IPS-NIHi7 (cell line): ENCODE measurements at regions not wholly inside any gene's neighbourhood (a gene's known extent, or its start where the extent isn't known, plus 50 kb on each side); places are given as distances from the start of the nearest gene placed in this dataset.
"Not testable (repeated sequence)": the region's sequence is repeated elsewhere in the genome, so short reads cannot be mapped to it uniquely, and the experiment has no call there.

Experiments
- DNase-seq: peaks from one replicate; pipeline ENCODE4 v3.0.0; 2012; ENCODE audit warnings: mixed read lengths; ENCODE audit errors: extremely low spot score

DNA sequence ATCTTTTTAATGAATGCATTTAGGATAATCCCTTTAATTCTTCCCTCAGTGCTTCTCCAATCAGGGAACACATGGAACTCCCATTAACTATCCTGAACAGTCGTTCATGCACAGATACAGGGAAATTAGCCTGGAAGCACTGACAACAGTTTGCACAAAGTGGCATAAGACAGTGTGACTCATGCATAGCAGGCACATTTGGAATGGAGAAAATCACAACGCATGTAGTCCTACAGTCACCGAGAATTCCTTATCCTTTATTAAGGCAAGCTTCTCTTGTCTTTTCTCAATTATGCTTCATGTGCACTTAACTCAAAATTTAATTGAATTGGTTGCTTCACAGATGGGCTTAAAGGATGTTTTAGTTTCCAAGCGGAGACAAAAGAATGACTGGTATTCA is 155.0 kb upstream of the CRBN start:
- no peak for DNase-seq

DNA sequence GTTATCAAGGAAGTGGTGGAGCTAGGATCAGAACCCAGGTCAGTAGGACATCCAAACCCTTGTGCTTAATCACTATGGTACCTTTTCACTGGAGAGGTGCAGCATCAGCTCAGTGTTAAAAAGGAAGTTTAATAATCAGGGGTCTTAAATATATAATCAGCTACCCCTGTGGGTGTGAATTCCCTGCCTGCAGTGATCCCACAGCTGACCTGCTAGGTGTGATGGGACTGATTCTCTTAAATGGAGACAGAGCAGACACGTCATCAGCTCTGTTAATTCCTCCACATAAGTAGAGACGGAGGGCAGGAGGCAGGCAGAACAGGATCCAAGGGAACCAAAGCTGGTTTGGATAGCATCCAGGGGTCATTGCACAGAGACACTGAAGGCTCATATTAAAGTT is 154.1 kb upstream of the CRBN start:
- DNase-seq: no peak

DNA sequence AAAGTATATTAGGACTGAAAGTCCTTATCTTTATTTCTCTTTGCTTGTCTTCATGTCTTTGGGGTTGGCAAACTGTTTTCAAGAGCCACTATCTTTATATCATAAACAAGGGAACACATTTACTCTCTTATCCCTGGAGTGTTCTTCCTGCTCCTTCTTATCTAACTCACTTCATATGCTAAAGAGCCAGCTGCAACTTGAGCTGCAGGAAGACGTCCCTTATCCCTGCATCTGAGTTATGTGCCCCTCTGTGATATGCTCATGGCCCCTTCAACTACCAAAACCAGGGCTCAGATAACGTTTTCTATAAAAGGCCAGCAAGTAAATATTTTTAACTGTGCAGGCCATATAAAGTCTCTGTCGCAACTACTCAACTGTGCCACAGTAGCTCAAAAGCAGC is 137.0 kb upstream of the CRBN start:
- no peak for DNase-seq

DNA sequence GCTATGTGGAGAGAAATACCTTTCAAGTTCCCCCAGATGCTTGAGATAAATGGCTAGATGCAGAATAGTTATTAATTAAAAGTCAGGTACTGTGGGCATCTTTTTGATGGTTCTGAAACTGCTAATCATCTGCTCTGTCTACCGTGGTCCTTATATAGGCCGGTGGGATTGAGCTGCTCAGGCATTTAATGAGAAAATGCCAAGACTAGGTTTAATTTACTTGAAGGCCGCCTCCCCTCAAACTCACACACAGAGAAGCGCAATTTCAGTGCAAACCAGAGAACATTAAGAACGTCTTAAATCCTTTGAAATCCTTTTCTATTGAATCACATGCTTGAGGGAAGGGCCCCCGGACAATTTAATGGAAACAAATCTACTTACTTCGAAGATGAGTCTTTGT is 136.4 kb upstream of the CRBN start:
- no peak for DNase-seq

DNA sequence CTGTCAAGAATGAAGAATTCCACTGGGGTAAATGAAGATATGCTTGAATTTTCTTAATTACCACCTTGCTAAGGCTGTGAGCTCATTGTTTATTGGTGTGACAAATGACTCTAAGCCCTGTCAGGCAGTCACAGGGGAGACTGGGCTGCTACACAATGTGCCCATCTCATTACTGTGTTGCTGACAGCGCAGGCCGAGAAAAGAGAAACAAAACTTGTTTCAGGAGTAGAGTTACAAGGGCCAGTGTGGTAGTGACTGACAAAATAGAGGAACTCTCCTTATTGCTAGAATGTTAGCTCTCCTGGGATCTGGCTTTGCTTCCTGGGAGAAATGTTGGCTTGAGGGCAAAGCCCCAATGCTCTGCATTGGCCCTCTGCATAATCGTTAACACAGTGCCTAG is 130.4 kb upstream of the CRBN start:
- no peak for DNase-seq

DNA sequence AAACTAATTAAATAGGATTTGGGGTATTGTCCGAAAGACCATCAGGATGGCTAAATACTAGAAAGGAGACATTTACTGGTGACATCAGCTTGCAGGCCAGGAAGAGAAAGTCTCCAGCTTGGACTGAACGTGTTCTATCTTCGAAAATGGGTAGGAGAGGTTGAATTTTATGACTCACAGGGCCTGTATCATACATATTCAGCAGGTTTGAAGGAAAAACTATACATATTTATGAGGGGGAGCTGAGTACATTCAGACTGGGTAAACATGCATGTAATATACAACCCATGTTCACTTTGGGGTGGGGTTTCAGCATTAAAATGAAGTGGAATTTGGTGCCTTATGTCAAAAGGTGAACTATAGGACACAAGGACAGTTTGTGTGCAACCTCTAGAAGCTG is 129.3 kb upstream of the CRBN start:
- no peak for DNase-seq

DNA sequence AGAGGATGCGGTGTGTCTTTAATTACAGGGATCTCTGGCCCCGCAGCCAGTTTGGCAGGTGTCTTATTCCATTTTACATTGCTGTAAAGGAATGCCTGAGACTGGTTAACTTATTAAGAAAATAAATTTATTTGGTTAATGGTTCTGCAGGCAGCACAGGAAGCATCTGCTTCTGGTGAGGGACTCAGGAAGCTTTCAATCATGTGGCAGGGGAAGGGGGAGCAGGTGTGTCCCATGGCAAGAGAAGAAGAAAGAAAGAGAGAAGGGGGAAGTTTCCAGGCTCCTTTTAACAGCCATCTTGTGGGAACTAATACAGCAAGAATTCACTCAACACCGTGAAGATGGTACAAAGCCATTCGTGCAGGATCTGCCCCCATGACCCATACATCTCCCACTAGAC is 128.0 kb upstream of the CRBN start:
- DNase-seq: no peak

DNA sequence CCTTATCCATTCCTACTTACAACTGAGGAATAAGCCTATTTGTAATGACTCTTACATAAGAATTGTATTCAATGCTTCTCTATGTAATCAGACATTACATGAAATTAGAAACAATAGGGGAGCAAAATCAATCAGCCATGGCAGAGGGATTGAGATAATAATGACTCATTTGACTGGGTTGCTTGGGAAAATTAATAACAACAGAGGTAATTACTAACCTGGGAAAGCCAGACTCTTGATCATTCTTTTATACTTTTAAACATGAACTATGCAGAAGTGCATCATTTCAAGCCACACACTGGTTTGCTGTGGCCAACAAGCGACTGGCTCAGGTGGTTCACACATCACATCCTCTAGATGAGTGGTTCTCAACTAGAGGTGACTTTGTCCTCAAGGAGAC is 126.3 kb upstream of the CRBN start:
- DNase-seq: no peak

DNA sequence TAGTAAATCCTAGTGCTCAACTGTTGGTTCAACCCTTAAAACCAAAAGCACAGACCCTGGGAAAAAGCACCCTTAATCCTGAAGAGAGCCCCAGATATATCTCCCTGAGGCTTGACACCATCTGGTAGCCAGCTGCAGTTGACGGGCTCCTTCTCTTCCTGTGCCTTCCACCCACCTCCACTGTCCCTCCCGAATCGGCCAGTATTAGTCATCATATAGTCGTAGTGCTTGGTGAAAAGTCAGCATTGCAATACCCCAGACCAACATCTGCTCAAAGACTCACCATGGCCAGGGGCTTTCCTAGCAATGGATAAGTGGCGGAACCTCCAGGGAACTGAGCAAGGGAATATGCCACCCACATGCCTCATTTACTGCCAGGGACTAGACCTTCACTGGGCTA is 125.6 kb upstream of the CRBN start:
- DNase-seq: no peak

DNA sequence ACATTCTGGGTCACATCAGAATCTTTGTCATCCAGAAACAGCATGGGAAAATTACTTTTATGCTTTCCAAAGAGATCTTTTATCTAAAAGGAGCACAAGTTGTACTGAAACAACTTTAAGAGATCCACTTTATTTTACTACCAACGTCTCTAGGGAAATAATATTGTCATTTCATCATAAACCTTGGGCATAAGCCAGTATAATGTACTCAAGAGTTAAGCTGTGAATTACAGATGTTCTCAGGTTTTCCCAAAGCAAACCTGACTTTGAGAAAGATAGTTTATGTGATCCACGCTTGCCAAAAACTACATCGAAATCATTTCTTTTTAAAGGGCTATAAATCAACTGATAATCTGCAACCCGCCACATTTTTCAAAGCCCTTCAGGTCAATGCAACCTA is 124.1 kb upstream of the CRBN start:
- DNase-seq: no peak

DNA sequence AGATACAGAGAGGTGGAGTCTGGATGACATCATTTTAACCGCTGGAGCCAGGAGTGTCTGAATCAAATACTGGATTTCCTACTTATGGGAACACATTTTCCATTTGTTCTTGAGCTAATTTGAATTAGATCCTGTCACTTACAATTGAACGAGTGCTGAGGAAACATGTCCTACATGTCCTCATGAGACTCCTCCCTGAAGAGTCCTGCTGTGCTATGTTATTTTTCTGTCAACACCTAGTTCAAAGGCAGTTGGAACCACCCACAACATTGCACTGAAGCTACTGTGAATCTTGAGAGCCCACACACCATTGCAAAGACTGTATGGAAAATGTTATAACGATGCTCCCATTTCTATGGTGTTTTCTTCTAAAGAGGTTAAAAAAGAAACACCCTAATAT is 123.5 kb upstream of the CRBN start:
- DNase-seq: no peak

DNA sequence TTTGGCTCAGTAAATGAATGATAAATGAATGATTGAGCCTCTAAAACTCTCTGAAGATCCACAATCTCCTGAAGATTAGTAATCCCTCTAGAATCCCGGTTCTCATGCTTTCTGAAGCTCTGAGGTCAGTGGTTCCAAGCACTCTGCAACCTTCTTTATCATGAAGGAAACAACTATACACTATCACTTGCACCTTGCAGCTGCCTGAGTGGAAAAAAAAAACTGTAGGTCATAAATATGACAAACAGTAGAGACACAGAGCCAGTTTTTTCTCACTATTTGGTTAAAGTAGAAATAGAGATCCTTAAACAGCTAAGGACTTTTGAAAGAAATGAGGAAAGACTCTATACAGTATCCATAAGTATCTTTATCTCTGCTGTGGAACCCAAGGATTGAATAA is 122.0 kb upstream of the CRBN start:
- no peak for DNase-seq

DNA sequence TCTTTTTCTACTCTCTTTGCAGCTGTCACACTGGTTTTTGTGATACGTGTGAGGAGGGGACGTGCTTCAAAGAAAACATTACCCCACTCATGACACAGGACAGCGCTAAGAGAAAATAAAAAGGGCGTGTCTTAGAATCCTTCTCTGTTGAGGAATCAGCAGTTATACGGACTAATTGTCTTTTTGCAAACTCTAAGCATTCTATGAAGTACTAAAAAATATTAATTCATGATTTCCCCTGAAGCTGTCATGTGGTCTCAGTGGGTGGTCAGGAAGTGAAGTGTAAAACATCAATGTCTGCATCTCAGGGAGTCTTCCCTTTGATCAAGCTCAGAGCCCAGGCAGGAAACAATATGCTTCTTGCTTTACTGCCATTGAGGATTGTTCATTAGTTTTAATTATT is 117.5 kb upstream of the CRBN start:
- DNase-seq: no peak

DNA sequence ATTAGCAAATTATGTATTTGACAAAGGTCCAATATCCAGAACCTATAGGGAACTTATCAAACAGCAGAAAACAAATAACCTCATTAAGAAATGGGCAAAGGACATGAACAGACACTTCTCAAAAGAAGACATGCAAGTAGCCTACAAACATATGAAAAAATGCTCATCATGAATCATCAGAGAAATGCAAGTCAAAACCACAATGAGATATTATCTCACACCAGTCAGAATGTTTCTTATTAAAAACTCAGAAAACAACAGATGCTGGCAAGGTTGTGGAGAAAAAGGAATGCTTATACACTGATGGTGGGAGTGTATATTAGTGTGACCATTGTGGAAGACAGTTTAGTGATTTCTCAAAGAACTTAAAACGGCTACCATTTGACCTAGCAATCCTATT is 116.1 kb upstream of the CRBN start:
- no peak for DNase-seq

DNA sequence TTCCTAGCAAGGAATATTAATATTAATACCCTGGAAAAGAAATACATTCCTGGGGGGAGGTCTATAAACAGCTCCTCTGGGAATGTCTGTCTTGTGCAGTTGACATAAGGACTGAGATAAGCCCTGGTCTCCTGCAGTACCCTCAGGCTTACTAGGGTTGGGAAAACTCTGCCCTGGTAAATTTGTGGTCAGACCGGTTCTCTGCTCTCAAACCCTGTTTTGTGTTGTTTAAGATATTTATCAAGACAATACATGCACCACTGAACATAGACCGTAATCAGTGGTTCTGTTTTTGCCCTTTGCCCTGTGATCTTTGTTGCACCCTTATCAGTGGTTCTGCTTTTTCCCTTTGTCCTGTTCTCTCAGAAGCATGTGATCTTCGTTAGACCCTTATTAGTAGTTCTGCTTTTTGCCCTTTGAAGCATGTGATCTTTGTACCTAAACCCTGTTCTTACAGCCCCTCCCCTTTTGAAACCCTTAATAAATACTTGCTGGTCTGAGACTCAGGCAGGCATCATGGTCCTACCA is 112.3 kb upstream of the CRBN start:
- DNase-seq: not testable (repeated sequence)

DNA sequence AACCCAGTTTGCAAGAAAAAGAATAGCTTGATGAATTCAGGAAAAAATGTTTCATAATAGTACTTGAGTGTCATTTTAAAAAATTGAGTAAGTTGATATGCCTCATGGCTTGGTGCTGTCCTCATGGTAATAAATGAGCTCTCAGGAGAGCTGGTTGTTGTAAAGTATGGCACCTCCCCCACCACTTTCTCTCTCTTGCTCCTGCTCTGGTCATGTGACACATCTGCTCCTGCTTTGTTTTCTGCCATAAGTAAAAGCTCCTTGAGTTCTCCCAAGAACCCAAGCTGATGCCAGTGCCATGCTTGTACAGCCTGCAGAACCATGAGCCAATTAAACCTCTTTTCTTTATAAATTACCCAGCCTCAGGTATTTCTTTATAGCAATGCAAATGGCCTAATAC is 108.8 kb upstream of the CRBN start:
- DNase-seq: no peak

DNA sequence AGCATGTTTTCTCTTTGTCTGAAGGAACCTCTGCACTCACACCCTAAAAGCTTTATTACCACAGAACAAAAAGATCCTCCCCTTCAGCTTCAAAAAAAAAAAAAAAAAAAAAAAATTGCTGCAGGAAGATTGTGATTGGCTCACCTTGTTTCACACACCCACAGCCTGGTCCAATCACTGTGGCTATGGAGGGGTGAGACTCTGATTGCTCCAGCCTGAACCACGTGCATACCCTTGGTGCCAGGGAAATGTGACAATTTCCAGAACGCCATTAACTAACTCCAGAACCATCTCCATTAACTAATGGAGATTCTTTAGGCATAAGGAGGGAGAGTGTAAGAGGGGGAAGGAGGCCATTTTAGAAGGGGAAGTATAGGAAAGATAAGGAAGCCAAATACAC is 106.5 kb upstream of the CRBN start:
- DNase-seq: peak; percentile 22

DNA sequence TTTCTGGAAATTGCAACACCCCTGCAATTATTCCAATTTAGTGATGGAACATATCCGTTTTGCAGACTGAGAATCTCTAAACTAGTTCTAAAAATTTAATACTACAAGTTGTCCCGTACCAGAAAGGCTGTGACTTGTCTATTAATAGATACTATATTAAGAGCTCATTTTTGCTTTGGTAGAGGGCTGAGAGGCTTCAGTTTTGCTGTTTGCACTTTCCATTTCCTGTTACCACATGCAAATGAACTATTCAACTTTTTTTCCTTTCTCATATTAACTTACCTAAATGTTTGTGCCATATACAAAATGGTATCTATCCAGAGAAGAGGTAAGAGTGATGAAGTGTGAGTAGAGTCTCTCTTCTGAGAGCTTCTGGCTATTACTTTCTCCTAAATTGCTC is 101.5 kb upstream of the CRBN start:
- DNase-seq: no peak

DNA sequence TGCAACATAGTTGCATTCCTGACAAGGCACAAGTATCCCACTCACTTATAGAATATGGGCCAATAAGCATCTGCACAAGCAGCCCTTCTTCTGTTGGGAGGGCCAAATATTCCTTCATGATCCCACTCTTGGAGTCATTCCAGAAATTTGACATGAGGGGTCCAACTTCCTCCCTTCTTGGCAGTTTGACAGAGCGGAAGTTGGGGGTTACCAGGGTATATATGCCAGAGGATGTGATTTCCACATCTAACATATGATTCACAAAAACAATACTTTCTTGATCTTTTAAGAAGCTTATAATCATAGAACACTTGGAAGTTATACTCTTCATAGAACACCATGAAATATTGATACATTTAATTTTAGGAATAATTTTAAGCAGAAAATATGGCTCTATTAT is 100.9 kb upstream of the CRBN start:
- no peak for DNase-seq

DNA sequence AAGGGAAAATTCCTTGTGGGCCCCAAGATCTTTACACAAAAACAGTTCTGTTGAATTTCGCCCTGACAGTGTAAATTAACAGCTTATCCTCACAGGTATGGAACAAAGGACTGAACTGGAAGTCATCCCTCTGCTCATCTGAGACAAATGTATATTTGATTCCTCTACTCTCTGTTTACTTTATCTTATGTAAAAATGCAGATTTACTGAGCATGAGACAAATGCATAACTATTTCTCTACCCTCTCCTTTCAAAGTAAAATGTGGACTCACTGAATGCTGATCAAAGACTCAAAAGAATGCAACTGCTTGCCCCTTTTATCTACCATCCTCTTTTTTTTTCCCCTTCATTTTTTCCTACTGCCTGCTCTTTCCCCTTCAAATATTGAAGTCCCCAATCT is 98.6 kb upstream of the CRBN start:
- DNase-seq: no peak

DNA sequence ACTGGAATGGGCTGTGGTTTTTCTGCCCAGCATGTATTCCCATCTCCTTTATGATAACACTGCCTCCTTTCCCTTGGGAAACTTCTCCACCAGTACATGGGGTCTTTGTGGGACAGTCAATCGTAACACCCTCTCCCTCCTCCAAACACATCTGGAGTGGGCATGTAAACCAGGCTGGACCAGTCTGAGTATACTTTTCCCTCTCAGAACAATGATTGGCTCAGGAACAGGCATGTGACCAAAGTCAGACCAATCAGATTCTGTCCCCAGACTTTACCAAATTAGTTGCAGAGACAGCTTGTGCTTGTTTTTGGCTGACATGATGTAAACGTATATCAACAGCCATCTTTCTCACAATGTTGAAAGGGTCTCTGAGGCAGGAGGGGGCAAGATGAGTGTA is 97.1 kb upstream of the CRBN start:
- DNase-seq: no peak

DNA sequence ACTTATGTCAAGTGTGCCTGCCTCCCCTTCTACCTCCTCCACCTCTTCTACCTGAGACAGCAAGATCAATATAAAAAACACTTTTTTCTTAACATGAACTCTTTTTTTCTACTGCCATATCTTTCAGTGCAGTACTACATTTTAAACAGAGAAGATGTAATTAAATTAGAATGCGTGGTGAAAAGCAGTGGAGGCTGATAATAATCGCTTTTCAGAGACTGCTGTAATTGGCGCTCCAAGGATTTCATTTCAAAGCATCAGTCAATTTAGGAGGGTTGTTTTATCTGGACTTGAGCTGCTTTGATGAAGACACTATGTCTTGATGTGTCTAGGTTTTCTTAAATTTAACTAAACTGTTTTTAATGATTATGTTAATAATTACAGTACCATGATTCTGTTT is 85.3 kb upstream of the CRBN start:
- DNase-seq: no peak

DNA sequence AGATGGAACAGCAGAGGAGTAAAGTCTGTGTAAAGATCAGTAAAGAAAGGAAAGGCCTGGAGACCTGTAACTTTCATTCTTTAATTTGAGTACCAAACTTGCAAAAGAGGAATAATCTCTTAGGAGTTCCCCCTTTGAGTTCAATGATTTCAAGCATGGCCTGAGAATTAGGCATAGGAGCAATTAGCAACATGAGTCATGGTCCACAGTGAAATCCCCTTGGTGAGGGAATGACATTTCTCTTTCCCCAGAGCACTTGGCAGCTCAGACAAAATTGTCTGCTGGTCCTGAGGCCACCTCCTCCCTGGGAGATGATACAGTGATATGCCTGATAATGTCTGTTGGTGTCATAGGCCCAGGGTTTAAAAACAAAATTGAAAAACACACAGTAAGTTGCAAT is 81.4 kb upstream of the CRBN start:
- DNase-seq: no peak

DNA sequence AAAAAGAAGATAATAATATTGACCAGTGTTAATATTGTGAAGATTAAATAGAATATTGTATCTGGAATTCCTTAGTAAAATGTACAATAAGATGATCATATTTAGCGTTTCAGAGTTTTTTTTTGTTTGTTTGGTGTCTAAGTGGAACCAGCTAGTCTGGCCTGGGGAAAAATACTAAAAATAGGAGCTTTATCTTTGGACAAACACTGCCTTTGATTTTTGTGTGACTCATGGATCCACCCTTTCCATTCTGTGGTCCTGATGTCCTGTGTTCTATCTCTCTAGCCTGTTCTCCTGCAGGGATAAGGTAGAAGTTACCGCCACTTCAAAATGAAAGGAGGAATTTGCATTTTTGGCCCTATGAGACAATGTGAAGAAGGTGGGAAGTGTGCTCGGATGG is 79.7 kb upstream of the CRBN start:
- no peak for DNase-seq

DNA sequence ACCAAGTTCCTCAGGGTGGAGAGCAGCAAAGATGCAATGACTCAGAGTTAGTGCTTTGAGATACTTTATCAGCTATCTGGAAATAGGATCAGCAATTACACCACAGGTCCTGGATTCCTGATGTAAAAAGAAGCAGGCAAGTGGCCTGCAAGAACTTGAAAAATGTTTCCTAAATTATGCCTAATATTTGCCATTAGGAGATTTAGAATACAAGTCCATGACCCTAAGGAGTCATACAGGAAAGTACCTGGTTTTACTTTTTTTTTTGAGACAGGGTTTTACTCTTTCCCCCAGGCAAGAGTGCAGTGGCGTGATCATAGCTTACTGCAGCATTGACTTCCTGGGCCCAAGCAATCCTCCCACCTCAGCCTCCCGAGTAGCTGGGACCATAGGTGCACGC is 78.8 kb upstream of the CRBN start:
- no peak for DNase-seq
